GM12878 (cell line): ENCODE measurements at regions not wholly inside any gene's neighbourhood (a gene's known extent, or its start where the extent isn't known, plus 50 kb on each side); places are given as distances from the start of the nearest gene placed in this dataset.

Experiments used
- ATAC-seq: fragments of 200-7000 bp; cut with Tn5 transposase; 3 replicates; pipeline ENCODE4 v1.9.1; 2020; ENCODE audit warnings: mild to moderate bottlenecking, moderate library complexity
- BruUV-seq: library from RNA; stranded (reverse); fragments of 400-500 nt; replicated peaks from 2 replicates; lab custom pipeline; 2021; lab: Mats Ljungman, UMichigan
- CTCF ChIA-PET: fragments of 300-600 bp; sonication (Branson Sonifier 250); formaldehyde crosslinking; extraction: SDS; loops from one replicate; lab custom pipeline; 2021; ENCODE audit warnings: inconsistent platforms; lab: Yijun Ruan, JAX
- POLR2A ChIA-PET: fragments of 350-600 bp; formaldehyde crosslinking; extraction: SDS; loops from one replicate; lab custom pipeline; 2021; ENCODE audit warnings: inconsistent platforms; lab: Charles Lee
- RAD21 ChIA-PET: fragments of 300-600 bp; sonication (Branson Sonifier 250); formaldehyde crosslinking; loops from one replicate; lab custom pipeline; 2023; ENCODE audit warnings: antibody characterized with exemption; ENCODE audit not compliant: unreplicated experiment; lab: Charles Lee
- SMC1A ChIA-PET: fragments of 300-600 bp; sonication (Branson Sonifier 250); formaldehyde crosslinking; loops from one replicate; lab custom pipeline; 2023; ENCODE audit not compliant: unreplicated experiment, uncharacterized antibody; lab: Charles Lee
- DNase-seq: peaks from one replicate; pipeline ENCODE4 v3.0.0-alpha.2; 2011; ENCODE audit warnings: low read depth, low spot score
- FAIRE-seq: peaks from 3 replicates; lab custom pipeline; 2011; peaks lifted over from hg19 to GRCh38; lab: Jason Lieb, UNC
- H2AFZ ChIP-seq: 2 replicates; pipeline ENCODE4 v1.6.0; 2011; ENCODE audit warnings: low read depth, low read length, control low read depth; ENCODE audit not compliant: control insufficient read depth
- H3K27ac ChIP-seq: 2 replicates; pipeline ENCODE4 v1.5.1; 2011; ENCODE audit warnings: control low read depth; ENCODE audit not compliant: control insufficient read depth, insufficient read depth
- H3K27me3 ChIP-seq, 2 experiments: replicated peaks in 1 of 2; 2 replicates each; pipeline versions ENCODE4 v1.6.0 to v1.6.1; 2011; ENCODE audit warnings: low read length in 1 of 2; ENCODE audit not compliant: control insufficient read depth in 2 of 2, insufficient read depth in 2 of 2
- H3K36me3 ChIP-seq, 2 experiments: 2 replicates each; pipeline ENCODE4 v1.5.1; 2011; ENCODE audit warnings: low read length in 1 of 2; ENCODE audit not compliant: control insufficient read depth in 2 of 2, insufficient read depth in 2 of 2
- H3K4me1 ChIP-seq: 2 replicates; pipeline ENCODE4 v1.6.1; 2011; ENCODE audit warnings: mild to moderate bottlenecking, low read length, moderate library complexity, mixed read lengths; ENCODE audit not compliant: control insufficient read depth, insufficient read depth
- H3K4me2 ChIP-seq: 2 replicates; pipeline ENCODE4 v1.6.0; 2011; ENCODE audit warnings: control low read depth; ENCODE audit not compliant: control insufficient read depth, insufficient read depth
- H3K4me3 ChIP-seq: fragments of 200-600 bp; sonication (generic); 2 replicates; pipeline ENCODE4 v1.5.1; 2016
- H3K79me2 ChIP-seq: 2 replicates; pipeline ENCODE4 v1.6.0; 2011; ENCODE audit warnings: low read length; ENCODE audit not compliant: control insufficient read depth, insufficient read depth
- H3K9ac ChIP-seq: 2 replicates; pipeline ENCODE4 v1.8.0; 2011; ENCODE audit warnings: low read length, control low read depth, mixed read lengths; ENCODE audit not compliant: control insufficient read depth, insufficient read depth
- H3K9me3 ChIP-seq: replicated peaks from 3 replicates; pipeline ENCODE4 v1.5.1; 2011; ENCODE audit warnings: mild to moderate bottlenecking, low read length; ENCODE audit not compliant: control insufficient read depth, insufficient read depth
- H4K20me1 ChIP-seq: 2 replicates; pipeline ENCODE4 v1.6.0; 2011; ENCODE audit not compliant: control insufficient read depth, insufficient read depth
- ATF7 ChIP-seq: fragments of 450-650 bp; IDR thresholded peaks from 2 replicates; pipeline ENCODE4 v1.6.1; 2016; ENCODE audit warnings: low read depth, mild to moderate bottlenecking
- BCL11A ChIP-seq: IDR thresholded peaks from 2 replicates; pipeline ENCODE4 v1.6.1; 2011; ENCODE audit warnings: low read depth, low read length
- CBX3 ChIP-seq: fragments of 200-600 bp; sonication (generic); IDR thresholded peaks from 2 replicates; pipeline ENCODE4 v1.6.1; 2016; ENCODE audit warnings: low read depth, borderline replicate concordance
- CHD2 ChIP-seq: IDR thresholded peaks from 2 replicates; pipeline ENCODE4 v1.6.1; 2011; ENCODE audit warnings: low read depth, low read length, improper control_type of control experiment, borderline replicate concordance
- GABPA ChIP-seq: IDR thresholded peaks from 2 replicates; pipeline ENCODE4 v1.6.1; 2014; ENCODE audit warnings: antibody characterized with exemption, low read depth, mild to moderate bottlenecking, inconsistent platforms
- GATAD2B ChIP-seq: fragments of 450-650 bp; conservative IDR thresholded peaks from 2 replicates; pipeline ENCODE4 v1.6.1; 2017; ENCODE audit warnings: low read depth, mild to moderate bottlenecking, moderate library complexity
- JUND ChIP-seq: IDR thresholded peaks from 2 replicates; pipeline ENCODE4 v1.6.1; 2012; ENCODE audit warnings: low read depth, mild to moderate bottlenecking, low read length, improper control_type of control experiment, moderate library complexity
- MEF2A ChIP-seq: IDR thresholded peaks from 2 replicates; pipeline ENCODE4 v1.6.1; 2011; ENCODE audit warnings: low read depth, mild to moderate bottlenecking, low read length, moderate library complexity; ENCODE audit not compliant: insufficient read depth
- MXI1 ChIP-seq: fragments of 150-350 bp; IDR thresholded peaks from 2 replicates; pipeline ENCODE4 v1.6.1; 2011; ENCODE audit warnings: low read depth, mild to moderate bottlenecking, inconsistent platforms, low read length, improper control_type of control experiment
- PAX5 ChIP-seq: IDR thresholded peaks from 2 replicates; pipeline ENCODE4 v1.6.1; 2011; ENCODE audit warnings: low read depth, low read length, borderline replicate concordance
- POLR2AphosphoS2 ChIP-seq: IDR thresholded peaks from 2 replicates; pipeline ENCODE4 v1.6.1; 2011; ENCODE audit warnings: low read depth, mild to moderate bottlenecking, low read length, improper control_type of control experiment, moderate library complexity
- TBL1XR1 ChIP-seq: IDR thresholded peaks from 2 replicates; pipeline ENCODE4 v1.6.1; 2012; ENCODE audit warnings: low read depth, low read length, improper control_type of control experiment
- TCF3 ChIP-seq: IDR thresholded peaks from 2 replicates; pipeline ENCODE4 v1.6.1; 2012; ENCODE audit warnings: low read depth, mild to moderate bottlenecking, low read length, borderline replicate concordance; ENCODE audit not compliant: insufficient read depth
- ZNF622 ChIP-seq: fragments of 450-650 bp; IDR thresholded peaks from 2 replicates; pipeline ENCODE4 v1.6.1; 2017; ENCODE audit warnings: mild to moderate bottlenecking, inconsistent platforms
- WGBS: methylation state at CpG from one replicate; pipeline ENCODE4 v1.1.6; 2016; ENCODE audit warnings: low lambda C conversion rate; ENCODE audit not compliant: insufficient replicate concordance, insufficient coverage; ENCODE audit errors: missing lambda C conversion rate; 5-methylcytosine and 5-hydroxymethylcytosine counted together
- in situ Hi-C: fragments of 300-500 bp; cut with MboI; formaldehyde crosslinking; loops from 9 replicates; pipeline ENCODE4 v1.14.3; 2018; ENCODE audit warnings: mixed read lengths
- intact Hi-C: fragments of 100-400 bp; cut with micrococcal nuclease; formaldehyde crosslinking; loops from one replicate; pipeline ENCODE4 v1.14.2; 2022; ENCODE audit not compliant: unreplicated experiment
- TF ChIP-seq, protein P1 (sequence below): fragments of 450-650 bp; IDR thresholded peaks from 2 replicates; pipeline ENCODE4 v1.6.1; 2018; ENCODE audit warnings: borderline replicate concordance, mild to moderate bottlenecking; ENCODE audit not compliant: partially characterized antibody
- TF ChIP-seq, protein P2 (sequence below): fragments of 450-650 bp; formaldehyde crosslinking; IDR thresholded peaks from 2 replicates; pipeline ENCODE4 v1.4.0; 2022; ENCODE audit warnings: mild to moderate bottlenecking, moderate library complexity
- TF ChIP-seq, protein P3 (sequence below): IDR thresholded peaks from 2 replicates; pipeline ENCODE4 v1.6.1; 2011; ENCODE audit warnings: low read depth, low read length, improper control_type of control experiment, borderline replicate concordance

DNA sequence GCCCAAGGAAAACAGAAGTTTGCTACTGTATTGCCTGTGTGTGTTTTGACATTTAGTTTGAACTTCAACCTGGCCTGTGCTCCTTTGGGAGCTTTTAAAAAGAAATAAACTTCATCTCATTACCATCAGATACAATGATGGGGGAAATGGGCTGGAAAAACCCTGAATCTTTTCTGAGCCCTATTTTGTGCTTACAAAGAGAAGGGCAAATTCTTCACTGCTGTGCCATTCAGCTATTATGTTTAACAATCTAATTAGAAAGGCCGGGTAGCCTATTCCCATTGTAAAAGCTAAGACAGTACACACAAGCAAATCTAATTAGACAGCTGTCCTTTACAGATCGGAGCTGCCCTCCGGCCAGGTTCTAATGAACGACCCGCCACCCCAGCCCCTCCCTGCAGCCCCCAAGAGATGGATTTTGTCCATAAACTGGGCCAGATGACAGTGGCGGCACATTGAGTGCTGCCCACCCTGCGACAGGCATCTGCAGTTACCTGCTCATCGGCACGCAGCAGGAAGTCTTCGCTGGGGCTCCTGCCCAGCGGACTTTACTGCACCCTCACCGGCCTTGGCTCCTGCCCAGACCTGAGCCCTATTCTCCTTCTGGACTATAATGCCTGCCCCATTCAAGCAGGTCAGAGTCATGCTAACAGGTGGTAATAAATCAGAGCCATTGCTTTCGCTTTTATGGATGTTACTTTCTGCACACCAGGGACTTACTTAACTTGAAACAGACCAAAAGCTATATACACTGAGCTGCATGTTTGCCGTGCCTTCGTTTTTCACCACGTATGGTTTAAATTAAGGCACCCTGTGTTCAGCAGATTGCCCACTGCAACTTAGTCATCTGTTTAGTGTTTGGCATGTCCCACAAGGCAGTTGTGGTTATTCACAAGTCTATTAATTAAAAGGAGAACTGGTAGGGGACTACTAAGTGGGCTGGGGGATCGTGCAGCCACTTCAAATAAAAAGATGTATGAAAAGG, 549.6 kb downstream of the FGF9 start:
- DNase-seq (no peak), ATAC-seq (no peak), FAIRE-seq (no peak)
- SMC1A ChIA-PET, result no interaction called here
- Histone ChIP-seq H3K27me3 (no peaks in the 10 kb centered on the region), H4K20me1 (no peaks in the 10 kb centered on the region), H3K9ac (no peak overlapping the region), H3K9me3 (no peaks in the 10 kb centered on the region), H3K4me1 (no peaks in the 10 kb centered on the region), H3K79me2 (no peaks in the 10 kb centered on the region), H3K4me3 (no peak overlapping the region), H3K4me2 (no peak overlapping the region), H3K27ac (no peak overlapping the region), H3K36me3 (no peaks in the 10 kb centered on the region), H2AFZ (no peak overlapping the region)
- no TSS peak for BruUV-seq
- in situ Hi-C loops, result no loop called here
- 71% methylated on average over 17 of the region's 17 CpGs for WGBS
- TF ChIP-seq, protein P1, sequence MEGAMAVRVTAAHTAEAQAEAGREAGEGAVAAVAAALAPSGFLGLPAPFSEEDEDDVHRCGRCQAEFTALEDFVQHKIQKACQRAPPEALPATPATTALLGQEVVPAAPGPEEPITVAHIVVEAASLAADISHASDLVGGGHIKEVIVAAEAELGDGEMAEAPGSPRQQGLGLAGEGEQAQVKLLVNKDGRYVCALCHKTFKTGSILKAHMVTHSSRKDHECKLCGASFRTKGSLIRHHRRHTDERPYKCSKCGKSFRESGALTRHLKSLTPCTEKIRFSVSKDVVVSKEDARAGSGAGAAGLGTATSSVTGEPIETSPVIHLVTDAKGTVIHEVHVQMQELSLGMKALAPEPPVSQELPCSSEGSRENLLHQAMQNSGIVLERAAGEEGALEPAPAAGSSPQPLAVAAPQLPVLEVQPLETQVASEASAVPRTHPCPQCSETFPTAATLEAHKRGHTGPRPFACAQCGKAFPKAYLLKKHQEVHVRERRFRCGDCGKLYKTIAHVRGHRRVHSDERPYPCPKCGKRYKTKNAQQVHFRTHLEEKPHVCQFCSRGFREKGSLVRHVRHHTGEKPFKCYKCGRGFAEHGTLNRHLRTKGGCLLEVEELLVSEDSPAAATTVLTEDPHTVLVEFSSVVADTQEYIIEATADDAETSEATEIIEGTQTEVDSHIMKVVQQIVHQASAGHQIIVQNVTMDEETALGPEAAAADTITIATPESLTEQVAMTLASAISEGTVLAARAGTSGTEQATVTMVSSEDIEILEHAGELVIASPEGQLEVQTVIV, result no peak
- TF ChIP-seq POLR2AphosphoS2 (no peak), TCF3 (no peak), JUND (no peak), CHD2 (no peak), TBL1XR1 (no peak), CBX3 (no peak), PAX5 (no peak), GATAD2B (no peak), GABPA (no peak), BCL11A (no peak), ATF7 (no peak), ZNF622 (no peak), MEF2A (no peak), MXI1 (no peak)
- TF ChIP-seq, protein P2, sequence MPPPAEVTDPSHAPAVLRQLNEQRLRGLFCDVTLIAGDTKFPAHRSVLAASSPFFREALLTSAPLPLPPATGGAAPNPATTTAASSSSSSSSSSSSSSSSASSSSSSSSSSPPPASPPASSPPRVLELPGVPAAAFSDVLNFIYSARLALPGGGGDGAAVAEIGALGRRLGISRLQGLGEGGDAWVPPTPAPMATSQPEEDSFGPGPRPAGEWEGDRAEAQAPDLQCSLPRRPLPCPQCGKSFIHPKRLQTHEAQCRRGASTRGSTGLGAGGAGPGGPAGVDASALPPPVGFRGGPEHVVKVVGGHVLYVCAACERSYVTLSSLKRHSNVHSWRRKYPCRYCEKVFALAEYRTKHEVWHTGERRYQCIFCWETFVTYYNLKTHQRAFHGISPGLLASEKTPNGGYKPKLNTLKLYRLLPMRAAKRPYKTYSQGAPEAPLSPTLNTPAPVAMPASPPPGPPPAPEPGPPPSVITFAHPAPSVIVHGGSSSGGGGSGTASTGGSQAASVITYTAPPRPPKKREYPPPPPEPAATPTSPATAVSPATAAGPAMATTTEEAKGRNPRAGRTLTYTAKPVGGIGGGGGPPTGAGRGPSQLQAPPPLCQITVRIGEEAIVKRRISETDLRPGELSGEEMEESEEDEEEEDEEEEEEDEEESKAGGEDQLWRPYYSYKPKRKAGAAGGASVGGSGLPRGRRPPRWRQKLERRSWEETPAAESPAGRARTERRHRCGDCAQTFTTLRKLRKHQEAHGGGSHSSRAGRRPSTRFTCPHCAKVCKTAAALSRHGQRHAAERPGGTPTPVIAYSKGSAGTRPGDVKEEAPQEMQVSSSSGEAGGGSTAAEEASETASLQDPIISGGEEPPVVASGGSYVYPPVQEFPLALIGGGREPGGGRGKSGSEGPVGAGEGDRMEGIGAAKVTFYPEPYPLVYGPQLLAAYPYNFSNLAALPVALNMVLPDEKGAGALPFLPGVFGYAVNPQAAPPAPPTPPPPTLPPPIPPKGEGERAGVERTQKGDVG (CRISPR knock-in tag), result no peak
- TF ChIP-seq, protein P3, sequence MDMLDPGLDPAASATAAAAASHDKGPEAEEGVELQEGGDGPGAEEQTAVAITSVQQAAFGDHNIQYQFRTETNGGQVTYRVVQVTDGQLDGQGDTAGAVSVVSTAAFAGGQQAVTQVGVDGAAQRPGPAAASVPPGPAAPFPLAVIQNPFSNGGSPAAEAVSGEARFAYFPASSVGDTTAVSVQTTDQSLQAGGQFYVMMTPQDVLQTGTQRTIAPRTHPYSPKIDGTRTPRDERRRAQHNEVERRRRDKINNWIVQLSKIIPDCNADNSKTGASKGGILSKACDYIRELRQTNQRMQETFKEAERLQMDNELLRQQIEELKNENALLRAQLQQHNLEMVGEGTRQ, result no peak
- intact Hi-C loops, result no loop called here
- CTCF ChIA-PET, result no interaction called here
- POLR2A ChIA-PET, result no interaction called here
- RAD21 ChIA-PET, result no interaction called here
